ENCODE measurements at regions not wholly inside any gene's neighbourhood (a gene's known extent, or its start where the extent isn't known, plus 50 kb on each side); places are given as distances from the start of the nearest gene placed in this dataset.

DNA sequence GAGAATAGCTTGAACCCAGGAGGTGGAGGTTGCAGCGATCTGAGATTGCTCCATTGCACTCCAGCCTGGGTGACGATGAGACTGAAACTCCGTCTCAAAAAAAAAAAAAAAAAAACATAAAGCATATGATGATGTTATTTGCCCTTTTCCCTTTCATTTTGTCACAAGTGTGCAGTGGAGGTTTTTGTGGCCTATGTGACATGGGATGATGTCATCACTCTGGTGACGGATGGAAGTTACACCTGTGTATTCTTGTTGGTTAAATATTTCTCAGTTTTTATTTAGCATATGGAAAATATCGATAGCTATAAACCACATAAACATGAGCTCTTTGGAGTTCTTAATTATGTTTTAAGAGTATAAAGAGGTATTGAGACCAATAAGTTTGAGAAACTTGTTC is 71.8 kb upstream of the EMX2 start:
- TF ChIP-seq, protein P1, sequence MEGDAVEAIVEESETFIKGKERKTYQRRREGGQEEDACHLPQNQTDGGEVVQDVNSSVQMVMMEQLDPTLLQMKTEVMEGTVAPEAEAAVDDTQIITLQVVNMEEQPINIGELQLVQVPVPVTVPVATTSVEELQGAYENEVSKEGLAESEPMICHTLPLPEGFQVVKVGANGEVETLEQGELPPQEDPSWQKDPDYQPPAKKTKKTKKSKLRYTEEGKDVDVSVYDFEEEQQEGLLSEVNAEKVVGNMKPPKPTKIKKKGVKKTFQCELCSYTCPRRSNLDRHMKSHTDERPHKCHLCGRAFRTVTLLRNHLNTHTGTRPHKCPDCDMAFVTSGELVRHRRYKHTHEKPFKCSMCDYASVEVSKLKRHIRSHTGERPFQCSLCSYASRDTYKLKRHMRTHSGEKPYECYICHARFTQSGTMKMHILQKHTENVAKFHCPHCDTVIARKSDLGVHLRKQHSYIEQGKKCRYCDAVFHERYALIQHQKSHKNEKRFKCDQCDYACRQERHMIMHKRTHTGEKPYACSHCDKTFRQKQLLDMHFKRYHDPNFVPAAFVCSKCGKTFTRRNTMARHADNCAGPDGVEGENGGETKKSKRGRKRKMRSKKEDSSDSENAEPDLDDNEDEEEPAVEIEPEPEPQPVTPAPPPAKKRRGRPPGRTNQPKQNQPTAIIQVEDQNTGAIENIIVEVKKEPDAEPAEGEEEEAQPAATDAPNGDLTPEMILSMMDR (IDR thresholded peaks at IDR 0.05), result no peak
- TF ChIP-seq ZFX (IDR thresholded peaks at IDR 0.05; ENCODE audit: borderline replicate concordance), result no peak

All from 22Rv1 (cell line).